OCI-LY1 (cell line): ENCODE measurements at regions not wholly inside any gene's neighbourhood (a gene's known extent, or its start where the extent isn't known, plus 50 kb on each side); places are given as distances from the start of the nearest gene placed in this dataset.

ENCODE experiments used
- CTCF ChIP-seq: fragments of 200-600 bp; sonication (generic), shearing (Covaris generic); IDR thresholded peaks from 2 replicates; pipeline ENCODE4 v1.5.1; 2017; ENCODE audit warnings: mild to moderate bottlenecking, antibody characterized with exemption, low read length, moderate library complexity, mixed read lengths
- EZH2 ChIP-seq: fragments of 200-600 bp; sonication (generic), shearing (Covaris generic); IDR thresholded peaks from 2 replicates; pipeline ENCODE4 v1.8.0; 2017; ENCODE audit warnings: borderline replicate concordance, mixed run types, mild to moderate bottlenecking, antibody characterized with exemption, low read length, moderate library complexity, mixed read lengths

- TF ChIP-seq EZH2: no peak
- TF ChIP-seq CTCF: no peak
These were observed 763.4 kb upstream of the GRM7 start for GRCh38 chr3:6097556-6097955.
